ENCODE measurements at regions not wholly inside any gene's neighbourhood (a gene's known extent, or its start where the extent isn't known, plus 50 kb on each side); places are given as distances from the start of the nearest gene placed in this dataset.

DNA sequence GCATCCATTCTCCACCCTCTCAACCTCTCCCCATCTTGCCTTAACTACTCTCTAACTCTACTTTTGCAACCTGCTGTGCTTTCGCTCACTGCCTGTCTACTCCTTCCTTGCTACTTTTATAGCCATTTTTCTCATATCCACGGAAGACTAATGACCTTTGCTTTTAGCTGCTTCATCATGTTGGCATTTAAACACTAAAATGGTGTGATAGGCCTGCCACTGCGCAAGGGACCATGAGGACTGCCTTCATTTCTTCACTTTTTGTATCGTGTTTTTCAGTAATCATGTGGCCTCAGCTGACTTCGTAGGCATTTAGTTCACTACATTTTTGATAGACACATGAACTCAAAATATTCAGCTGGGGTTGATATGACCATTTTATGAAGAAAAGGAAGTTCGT, 252.1 kb downstream of the BCAT1 start:
- H3K27me3 ChIP-seq (ENCODE audit: insufficient read depth, low read length), result no peaks in the 10 kb centered on the region
- H3K36me3 ChIP-seq (ENCODE audit: insufficient read depth, low read length), result no peaks in the 10 kb centered on the region
- H3K27ac Mint-ChIP-seq (ENCODE audit: unreplicated experiment), result no peak overlapping the region
- no peak for TF ChIP-seq EZH2 (IDR thresholded peaks at IDR 0.05; ENCODE audit: insufficient read depth, low read length)
- TF ChIP-seq, protein P1, sequence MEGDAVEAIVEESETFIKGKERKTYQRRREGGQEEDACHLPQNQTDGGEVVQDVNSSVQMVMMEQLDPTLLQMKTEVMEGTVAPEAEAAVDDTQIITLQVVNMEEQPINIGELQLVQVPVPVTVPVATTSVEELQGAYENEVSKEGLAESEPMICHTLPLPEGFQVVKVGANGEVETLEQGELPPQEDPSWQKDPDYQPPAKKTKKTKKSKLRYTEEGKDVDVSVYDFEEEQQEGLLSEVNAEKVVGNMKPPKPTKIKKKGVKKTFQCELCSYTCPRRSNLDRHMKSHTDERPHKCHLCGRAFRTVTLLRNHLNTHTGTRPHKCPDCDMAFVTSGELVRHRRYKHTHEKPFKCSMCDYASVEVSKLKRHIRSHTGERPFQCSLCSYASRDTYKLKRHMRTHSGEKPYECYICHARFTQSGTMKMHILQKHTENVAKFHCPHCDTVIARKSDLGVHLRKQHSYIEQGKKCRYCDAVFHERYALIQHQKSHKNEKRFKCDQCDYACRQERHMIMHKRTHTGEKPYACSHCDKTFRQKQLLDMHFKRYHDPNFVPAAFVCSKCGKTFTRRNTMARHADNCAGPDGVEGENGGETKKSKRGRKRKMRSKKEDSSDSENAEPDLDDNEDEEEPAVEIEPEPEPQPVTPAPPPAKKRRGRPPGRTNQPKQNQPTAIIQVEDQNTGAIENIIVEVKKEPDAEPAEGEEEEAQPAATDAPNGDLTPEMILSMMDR (IDR thresholded peaks at IDR 0.05; ENCODE audit: insufficient read depth, low read depth, low read length), result no peak
- no peak overlapping the region for H3K4me2 ChIP-seq (ENCODE audit: low read length)
- FAIRE-seq (no peak), DNase-seq (ENCODE audit: low read depth) (no peak)
- H3K36me3 Mint-ChIP-seq (ENCODE audit: low read depth, unreplicated experiment), result no peaks in the 10 kb centered on the region
- H3K4me3 ChIP-seq (ENCODE audit: insufficient read depth, low read depth, low read length), result no peak overlapping the region
- H3K9ac ChIP-seq (ENCODE audit: low read length), result no peak overlapping the region
- no peaks in the 10 kb centered on the region for H3K9me3 Mint-ChIP-seq (ENCODE audit: unreplicated experiment)
- no peak overlapping the region for H3K27ac ChIP-seq (ENCODE audit: low read depth, low read length)
- H2AFZ ChIP-seq (ENCODE audit: low read depth, low read length), result no peak overlapping the region
- no peaks in the 10 kb centered on the region for H3K4me1 Mint-ChIP-seq (ENCODE audit: low read depth, unreplicated experiment)
- no peaks in the 10 kb centered on the region for H3K9me3 ChIP-seq (ENCODE audit: insufficient read depth, low read depth, low read length)
- H4K20me1 ChIP-seq (ENCODE audit: insufficient read depth, low read length), result no peaks in the 10 kb centered on the region
- no peaks in the 10 kb centered on the region for H3K4me1 ChIP-seq (ENCODE audit: insufficient read depth, low read length)
- H3K79me2 ChIP-seq (ENCODE audit: insufficient read depth, low read length), result no peaks in the 10 kb centered on the region
- H3K4me3 Mint-ChIP-seq (ENCODE audit: unreplicated experiment), result no peak overlapping the region
- no peaks in the 10 kb centered on the region for H3K27me3 Mint-ChIP-seq (ENCODE audit: low read depth, unreplicated experiment)

DNA sequence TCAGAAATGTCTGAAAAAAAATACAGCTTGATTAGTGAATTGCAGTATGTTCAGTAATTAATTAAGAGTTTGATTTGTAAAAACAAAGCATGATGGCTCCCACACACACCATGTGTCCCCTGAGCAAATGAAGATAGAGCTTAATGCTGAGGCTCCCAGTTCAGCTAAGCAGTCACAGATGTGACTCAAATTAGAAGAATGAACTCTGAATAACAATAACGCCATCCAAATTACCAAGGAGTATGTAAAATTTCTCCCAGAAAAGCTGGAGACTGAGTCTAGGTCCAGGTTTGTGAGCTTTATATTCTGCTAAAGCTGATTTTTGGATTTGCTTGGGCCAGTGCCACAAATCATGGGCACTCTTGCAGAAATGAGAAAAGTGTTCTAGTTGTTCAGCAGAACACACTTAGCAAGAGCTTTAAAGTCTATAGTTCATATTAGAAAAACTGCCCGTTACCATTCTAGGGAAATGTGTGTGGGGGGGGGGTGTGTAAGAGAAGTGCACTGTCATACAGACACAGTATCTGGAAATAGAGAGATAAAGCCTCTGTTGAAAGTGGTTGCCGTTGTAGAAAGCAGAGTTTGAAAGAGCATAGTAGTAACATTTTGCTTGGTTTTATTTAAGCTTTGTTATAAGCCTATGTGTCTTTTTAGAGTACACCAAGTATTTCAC, 253.1 kb downstream of the BCAT1 start:
- no peaks in the 10 kb centered on the region for H3K27me3 ChIP-seq (ENCODE audit: insufficient read depth, low read length)
- Mint-ChIP-seq H3K4me3 (ENCODE audit: unreplicated experiment) (no peak overlapping the region), H3K27ac (ENCODE audit: unreplicated experiment) (no peak overlapping the region), H3K27me3 (ENCODE audit: low read depth, unreplicated experiment) (no peaks in the 10 kb centered on the region), H3K36me3 (ENCODE audit: low read depth, unreplicated experiment) (no peaks in the 10 kb centered on the region), H3K4me1 (ENCODE audit: low read depth, unreplicated experiment) (no peaks in the 10 kb centered on the region), H3K9me3 (ENCODE audit: unreplicated experiment) (no peaks in the 10 kb centered on the region)
- DNase-seq (ENCODE audit: low read depth) (peak; percentile 18), FAIRE-seq (no peak)
- no peaks in the 10 kb centered on the region for H3K9me3 ChIP-seq (ENCODE audit: insufficient read depth, low read depth, low read length)
- no peaks in the 10 kb centered on the region for H3K4me1 ChIP-seq (ENCODE audit: insufficient read depth, low read length)
- no peaks in the 10 kb centered on the region for H3K79me2 ChIP-seq (ENCODE audit: insufficient read depth, low read length)
- no peak overlapping the region for H3K9ac ChIP-seq (ENCODE audit: low read length)
- no peak for TF ChIP-seq EZH2 (IDR thresholded peaks at IDR 0.05; ENCODE audit: insufficient read depth, low read length)
- no peaks in the 10 kb centered on the region for H4K20me1 ChIP-seq (ENCODE audit: insufficient read depth, low read length)
- no peak overlapping the region for H2AFZ ChIP-seq (ENCODE audit: low read depth, low read length)
- H3K4me2 ChIP-seq (ENCODE audit: low read length), result no peak overlapping the region
- H3K4me3 ChIP-seq (ENCODE audit: insufficient read depth, low read depth, low read length), result no peak overlapping the region
- no peaks in the 10 kb centered on the region for H3K36me3 ChIP-seq (ENCODE audit: insufficient read depth, low read length)
- H3K27ac ChIP-seq (ENCODE audit: low read depth, low read length), result no peak overlapping the region

DNA sequence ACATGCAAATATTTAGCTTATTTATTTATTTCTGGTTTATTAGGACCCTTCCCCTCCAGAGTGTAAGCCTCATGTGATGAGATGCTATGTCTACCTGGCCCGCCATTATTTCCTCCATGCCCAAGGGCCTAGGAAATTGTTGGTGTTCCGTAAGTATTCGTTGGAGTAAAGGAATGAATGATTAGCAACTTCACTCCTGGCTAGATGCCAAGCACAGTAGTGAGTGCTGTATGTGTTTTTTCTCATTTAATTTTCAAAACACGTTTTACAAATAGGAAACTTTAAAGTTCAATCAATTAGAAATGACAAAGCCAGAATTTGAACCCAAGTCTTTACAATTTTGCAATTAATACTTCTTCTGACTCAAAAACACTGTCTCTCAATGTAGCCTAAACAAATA, 253.8 kb downstream of the BCAT1 start:
- Histone ChIP-seq H3K4me2 (ENCODE audit: low read length) (no peak overlapping the region), H3K36me3 (ENCODE audit: insufficient read depth, low read length) (no peaks in the 10 kb centered on the region), H4K20me1 (ENCODE audit: insufficient read depth, low read length) (no peaks in the 10 kb centered on the region)

More for the DNA sequence above, 253.8 kb downstream of the BCAT1 start:
- Histone ChIP-seq H3K4me3 (ENCODE audit: insufficient read depth, low read depth, low read length) (no peak overlapping the region), H3K27me3 (ENCODE audit: insufficient read depth, low read length) (no peaks in the 10 kb centered on the region), H3K79me2 (ENCODE audit: insufficient read depth, low read length) (no peaks in the 10 kb centered on the region), H3K9ac (ENCODE audit: low read length) (no peak overlapping the region), H3K4me1 (ENCODE audit: insufficient read depth, low read length) (no peaks in the 10 kb centered on the region), H3K9me3 (ENCODE audit: insufficient read depth, low read depth, low read length) (no peaks in the 10 kb centered on the region), H3K27ac (ENCODE audit: low read depth, low read length) (no peak overlapping the region), H2AFZ (ENCODE audit: low read depth, low read length) (no peak overlapping the region)
- peaks cover 2% of the 10 kb centered on the region for H3K27me3 Mint-ChIP-seq (ENCODE audit: low read depth, unreplicated experiment)
- TF ChIP-seq, protein P1 (IDR thresholded peaks at IDR 0.05; ENCODE audit: insufficient read depth, low read depth, low read length), result no peak
- TF ChIP-seq EZH2 (IDR thresholded peaks at IDR 0.05; ENCODE audit: insufficient read depth, low read length), result no peak
- no peak for DNase-seq (ENCODE audit: low read depth)
- no peak overlapping the region for H3K27ac Mint-ChIP-seq (ENCODE audit: unreplicated experiment)
- no peak overlapping the region for H3K4me3 Mint-ChIP-seq (ENCODE audit: unreplicated experiment)
- H3K4me1 Mint-ChIP-seq (ENCODE audit: low read depth, unreplicated experiment), result no peaks in the 10 kb centered on the region
- no peaks in the 10 kb centered on the region for H3K9me3 Mint-ChIP-seq (ENCODE audit: unreplicated experiment)
- FAIRE-seq, result no peak
- no peaks in the 10 kb centered on the region for H3K36me3 Mint-ChIP-seq (ENCODE audit: low read depth, unreplicated experiment)
